ENCODE measurements at regions not wholly inside any gene's neighbourhood (a gene's known extent, or its start where the extent isn't known, plus 50 kb on each side); places are given as distances from the start of the nearest gene placed in this dataset.

GRCh38 chr14:82403987-82404386, 870.3 kb upstream of the SEL1L start:
- no peak for DNase-seq (ENCODE audit: low read depth in 1 of 2, low spot score in 1 of 2)
- no peaks in the 10 kb centered on the region for H3K27me3 ChIP-seq (ENCODE audit: insufficient read depth, poor library complexity, severe bottlenecking)
- no peak overlapping the region for H3K4me3 ChIP-seq (replicated peaks; ENCODE audit: insufficient read depth, low read length)
- TF ChIP-seq SPI1 (IDR thresholded peaks at IDR 0.05; ENCODE audit: borderline replicate concordance, low read depth) (no peak), REST (IDR thresholded peaks at IDR 0.05; ENCODE audit: insufficient replicate concordance, low read depth) (no peak), POLR2AphosphoS5 (IDR thresholded peaks at IDR 0.05; ENCODE audit: low read depth) (no peak), GABPA (IDR thresholded peaks at IDR 0.05; ENCODE audit: low read depth) (no peak)
- TF ChIP-seq, protein P1, sequence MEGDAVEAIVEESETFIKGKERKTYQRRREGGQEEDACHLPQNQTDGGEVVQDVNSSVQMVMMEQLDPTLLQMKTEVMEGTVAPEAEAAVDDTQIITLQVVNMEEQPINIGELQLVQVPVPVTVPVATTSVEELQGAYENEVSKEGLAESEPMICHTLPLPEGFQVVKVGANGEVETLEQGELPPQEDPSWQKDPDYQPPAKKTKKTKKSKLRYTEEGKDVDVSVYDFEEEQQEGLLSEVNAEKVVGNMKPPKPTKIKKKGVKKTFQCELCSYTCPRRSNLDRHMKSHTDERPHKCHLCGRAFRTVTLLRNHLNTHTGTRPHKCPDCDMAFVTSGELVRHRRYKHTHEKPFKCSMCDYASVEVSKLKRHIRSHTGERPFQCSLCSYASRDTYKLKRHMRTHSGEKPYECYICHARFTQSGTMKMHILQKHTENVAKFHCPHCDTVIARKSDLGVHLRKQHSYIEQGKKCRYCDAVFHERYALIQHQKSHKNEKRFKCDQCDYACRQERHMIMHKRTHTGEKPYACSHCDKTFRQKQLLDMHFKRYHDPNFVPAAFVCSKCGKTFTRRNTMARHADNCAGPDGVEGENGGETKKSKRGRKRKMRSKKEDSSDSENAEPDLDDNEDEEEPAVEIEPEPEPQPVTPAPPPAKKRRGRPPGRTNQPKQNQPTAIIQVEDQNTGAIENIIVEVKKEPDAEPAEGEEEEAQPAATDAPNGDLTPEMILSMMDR (IDR thresholded peaks at IDR 0.05; ENCODE audit: insufficient read depth, low read length) = no peak
- H3K27ac ChIP-seq (replicated peaks) = no peak overlapping the region

DNA sequence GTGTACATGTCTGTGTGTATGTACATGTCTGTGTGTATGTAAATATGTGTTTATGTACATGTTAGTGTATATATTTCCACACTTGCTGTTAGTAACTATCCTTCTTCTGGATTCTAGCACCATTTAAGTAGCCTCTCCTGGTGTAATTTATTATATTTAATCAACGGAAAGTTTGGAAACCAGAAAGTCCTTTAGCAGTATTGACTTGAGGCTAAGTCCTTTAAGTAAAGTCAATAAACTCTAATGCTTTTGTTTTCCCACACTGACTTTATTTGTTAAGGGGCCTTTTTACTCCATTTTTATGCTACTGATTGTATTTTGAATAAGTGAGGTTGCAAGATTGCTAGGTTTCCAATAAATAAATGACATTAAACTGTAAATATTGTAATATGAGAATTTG, 876.4 kb upstream of the SEL1L start:
- DNase-seq (ENCODE audit: low read depth in 1 of 2, low spot score in 1 of 2) = no peak
- H3K27me3 ChIP-seq (ENCODE audit: insufficient read depth, poor library complexity, severe bottlenecking) = no peaks in the 10 kb centered on the region
- TF ChIP-seq SPI1 (IDR thresholded peaks at IDR 0.05; ENCODE audit: borderline replicate concordance, low read depth) (no peak), POLR2AphosphoS5 (IDR thresholded peaks at IDR 0.05; ENCODE audit: low read depth) (no peak)

DNA sequence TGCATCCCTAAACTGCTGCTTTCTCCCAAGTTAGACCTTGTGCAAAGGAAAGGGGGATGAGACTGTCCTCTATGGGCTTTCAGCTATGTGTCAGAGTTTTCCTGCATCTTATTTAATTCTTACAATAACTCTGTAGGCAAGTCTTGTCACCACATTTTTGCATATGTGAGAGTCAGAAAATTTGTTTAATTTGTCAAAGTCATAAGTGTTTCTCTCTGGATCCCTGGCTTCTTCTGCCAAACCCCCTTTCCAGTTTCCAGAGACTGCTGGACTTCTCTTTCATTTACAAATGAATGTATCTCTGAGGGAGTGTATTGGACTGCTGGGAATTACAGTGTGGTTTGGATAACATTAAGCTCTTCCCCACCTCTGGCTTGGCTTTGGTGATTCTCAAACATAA, 877.6 kb upstream of the SEL1L start:
- Histone ChIP-seq H3K4me3 (replicated peaks; ENCODE audit: insufficient read depth, low read length) (no peak overlapping the region), H3K27ac (replicated peaks) (no peak overlapping the region), H3K27me3 (ENCODE audit: insufficient read depth, poor library complexity, severe bottlenecking) (no peaks in the 10 kb centered on the region)
- DNase-seq (ENCODE audit: low read depth in 1 of 2, low spot score in 1 of 2) = no peak
- TF ChIP-seq POLR2AphosphoS5 (IDR thresholded peaks at IDR 0.05; ENCODE audit: low read depth) (no peak), SPI1 (IDR thresholded peaks at IDR 0.05; ENCODE audit: borderline replicate concordance, low read depth) (no peak)

More for the DNA sequence above, 876.4 kb upstream of the SEL1L start:
- Histone ChIP-seq H3K27ac (replicated peaks) (no peak overlapping the region), H3K4me3 (replicated peaks; ENCODE audit: insufficient read depth, low read length) (no peak overlapping the region)

GRCh38 chr14:82412545-82412944, 878.9 kb upstream of the SEL1L start:
- Histone ChIP-seq H3K27me3 (ENCODE audit: insufficient read depth, poor library complexity, severe bottlenecking) (no peaks in the 10 kb centered on the region), H3K27ac (replicated peaks) (no peak overlapping the region), H3K4me3 (replicated peaks; ENCODE audit: insufficient read depth, low read length) (no peak overlapping the region)
- TF ChIP-seq REST (IDR thresholded peaks at IDR 0.05; ENCODE audit: insufficient replicate concordance, low read depth) (no peak), GABPA (IDR thresholded peaks at IDR 0.05; ENCODE audit: low read depth) (no peak), POLR2AphosphoS5 (IDR thresholded peaks at IDR 0.05; ENCODE audit: low read depth) (no peak), SPI1 (IDR thresholded peaks at IDR 0.05; ENCODE audit: borderline replicate concordance, low read depth) (no peak)
- TF ChIP-seq, protein P1 (IDR thresholded peaks at IDR 0.05; ENCODE audit: insufficient read depth, low read length) = no peak
- DNase-seq (ENCODE audit: low read depth in 1 of 2, low spot score in 1 of 2) = no peak

DNA sequence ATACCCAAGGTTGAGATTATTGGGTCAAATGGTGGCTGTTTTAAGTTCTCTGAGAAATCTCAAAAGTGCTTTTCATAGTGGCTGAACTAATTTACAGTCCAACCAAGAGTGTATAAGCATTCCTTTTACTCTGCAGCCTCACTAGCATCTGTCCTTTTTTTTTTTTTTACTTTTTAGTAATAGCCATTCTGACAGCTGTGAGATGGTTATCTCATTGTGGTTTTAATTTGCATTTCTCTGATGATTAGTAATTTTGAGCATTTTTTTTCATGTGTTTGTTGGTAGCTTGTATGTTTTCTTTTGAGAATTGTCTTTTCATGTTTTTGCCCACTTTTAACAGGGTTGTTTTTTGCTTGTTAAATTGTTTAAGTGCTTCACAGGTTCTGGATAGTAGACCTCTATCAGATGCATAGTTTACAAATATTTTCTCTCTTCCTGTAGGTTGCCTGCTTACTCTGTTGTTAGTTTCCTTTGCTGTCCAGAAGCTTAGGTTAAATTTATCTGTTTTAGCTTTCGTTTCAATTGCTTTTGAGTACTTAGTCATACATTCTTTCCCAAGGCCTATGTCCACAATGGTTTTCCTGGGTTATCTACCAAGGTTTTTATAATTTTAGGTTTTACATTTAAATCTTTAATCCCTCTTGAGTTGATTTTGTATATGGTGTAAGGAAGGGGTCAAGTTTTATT, 881.3 kb upstream of the SEL1L start:
- H3K27ac ChIP-seq (replicated peaks) = no peak overlapping the region
- TF ChIP-seq REST (IDR thresholded peaks at IDR 0.05; ENCODE audit: insufficient replicate concordance, low read depth) (no peak), SPI1 (IDR thresholded peaks at IDR 0.05; ENCODE audit: borderline replicate concordance, low read depth) (no peak), GABPA (IDR thresholded peaks at IDR 0.05; ENCODE audit: low read depth) (no peak), POLR2AphosphoS5 (IDR thresholded peaks at IDR 0.05; ENCODE audit: low read depth) (no peak)
- TF ChIP-seq, protein P1 (IDR thresholded peaks at IDR 0.05; ENCODE audit: insufficient read depth, low read length) = no peak
- DNase-seq (ENCODE audit: low read depth in 1 of 2, low spot score in 1 of 2) = no peak
- no peak overlapping the region for H3K4me3 ChIP-seq (replicated peaks; ENCODE audit: insufficient read depth, low read length)
- no peaks in the 10 kb centered on the region for H3K27me3 ChIP-seq (ENCODE audit: insufficient read depth, poor library complexity, severe bottlenecking)
